EH (cell line): ENCODE measurements at regions not wholly inside any gene's neighbourhood (a gene's known extent, or its start where the extent isn't known, plus 50 kb on each side); places are given as distances from the start of the nearest gene placed in this dataset.
A peak's percentile ranks its signal among the peaks of the same experiment; 100 is the strongest.

Experiments used
- DNase-seq: peaks from one replicate; pipeline ENCODE4 v3.0.0-alpha.2; 2015; ENCODE audit warnings: low read depth

DNA sequence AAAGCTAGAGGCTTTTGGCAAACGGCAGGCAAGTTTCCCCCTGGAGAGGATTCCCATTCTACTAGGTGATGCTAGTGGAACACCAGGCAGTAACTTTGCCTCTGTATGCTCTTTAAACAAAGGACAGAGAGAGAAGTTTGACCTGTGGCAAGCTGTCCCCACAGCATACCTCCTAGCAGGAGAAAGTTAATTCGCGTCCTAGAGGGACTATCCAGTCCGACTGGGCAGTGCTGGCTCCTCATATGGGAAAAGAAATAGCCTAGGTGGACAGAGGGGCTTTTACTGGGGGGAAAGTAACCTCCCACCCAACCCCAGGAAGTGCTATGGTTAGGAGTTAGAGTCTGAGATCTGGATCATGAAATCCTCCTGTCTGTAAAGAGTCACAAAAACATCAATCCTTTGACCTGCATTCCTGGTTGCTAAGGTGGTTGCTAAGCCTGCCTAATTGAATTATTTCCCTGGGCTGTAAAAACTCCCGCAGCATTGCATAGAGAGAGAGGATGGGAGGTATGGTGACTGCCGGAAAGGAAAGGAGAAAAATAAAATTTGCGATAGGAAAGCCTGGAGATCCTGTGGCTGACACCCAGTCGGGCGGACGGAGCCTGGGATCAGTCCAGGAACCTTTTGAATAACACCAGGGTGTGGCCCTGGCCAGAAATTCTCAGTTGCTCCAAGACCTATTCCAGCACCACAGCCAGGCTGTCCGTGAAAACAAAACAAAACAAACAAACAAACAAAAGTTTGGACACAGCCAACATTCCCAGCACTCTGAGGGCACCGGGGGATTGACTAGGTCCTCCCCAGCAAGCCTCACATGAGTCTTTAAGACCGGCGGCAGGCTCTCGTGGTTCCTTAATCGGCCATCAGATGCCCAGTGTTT lies 67.7 kb upstream of the ATP11B start:
- peak; percentile 24 for DNase-seq

DNA sequence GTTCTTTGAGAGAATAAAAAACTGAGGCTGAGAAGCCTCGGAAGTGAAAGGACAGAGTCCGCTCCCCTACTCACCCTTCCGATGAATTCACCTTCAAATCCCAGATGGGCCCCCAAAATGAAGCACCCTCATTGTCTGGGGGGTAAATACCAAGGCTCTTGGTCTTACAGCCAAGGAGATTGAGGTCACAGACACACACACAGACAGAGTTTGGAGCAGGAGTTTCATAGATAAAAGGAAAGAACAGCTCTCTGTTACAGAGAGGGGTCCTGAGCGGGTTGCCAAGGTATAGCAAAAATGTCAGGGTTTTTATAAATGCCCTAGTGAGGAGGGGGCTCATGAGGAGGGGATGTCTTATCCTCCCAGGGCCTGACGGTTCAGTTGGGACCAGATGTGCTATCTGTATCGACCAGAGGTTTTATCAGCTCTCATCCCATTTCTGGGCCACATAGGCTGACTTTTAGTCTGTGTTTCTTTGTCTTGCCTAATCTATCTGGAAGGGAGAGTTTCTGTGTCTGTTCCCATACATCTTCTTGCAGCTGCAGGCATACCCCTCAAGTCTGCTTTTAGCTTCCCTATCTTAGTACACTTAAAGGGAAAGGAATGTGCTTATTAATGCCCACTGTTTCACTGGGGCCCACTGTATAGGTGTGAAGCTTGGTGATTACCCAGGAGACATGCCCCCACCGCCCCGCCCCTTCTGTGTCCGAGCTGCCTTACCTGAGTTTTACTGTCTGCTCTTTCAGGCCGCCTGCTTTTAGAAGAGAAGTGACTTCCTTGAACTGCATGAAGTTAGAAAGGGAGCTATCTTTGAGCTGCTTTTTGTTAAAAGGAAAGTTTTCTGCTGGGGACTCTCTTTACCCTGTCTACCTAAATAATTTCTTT lies 66.8 kb upstream of the ATP11B start:
- no peak for DNase-seq

DNA sequence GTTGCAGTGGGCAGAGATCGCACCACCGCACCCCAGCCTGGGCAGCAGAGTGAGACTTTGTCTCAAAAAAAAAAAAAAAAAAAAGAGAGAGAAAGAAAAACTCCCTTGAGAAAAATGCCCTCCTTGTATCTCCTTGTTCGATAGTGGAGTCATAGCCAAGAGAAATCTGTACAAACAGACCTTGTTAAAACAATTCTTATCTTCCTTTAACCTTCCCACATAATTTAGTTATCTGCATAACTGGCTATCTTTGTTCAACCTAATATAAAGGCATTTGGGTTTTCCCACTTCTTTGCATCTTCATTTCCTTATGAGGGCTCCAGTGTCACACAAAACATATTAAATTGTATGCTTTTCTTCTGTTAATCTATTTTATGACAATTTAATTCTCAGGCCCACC lies 65.1 kb upstream of the ATP11B start:
- no peak for DNase-seq

DNA sequence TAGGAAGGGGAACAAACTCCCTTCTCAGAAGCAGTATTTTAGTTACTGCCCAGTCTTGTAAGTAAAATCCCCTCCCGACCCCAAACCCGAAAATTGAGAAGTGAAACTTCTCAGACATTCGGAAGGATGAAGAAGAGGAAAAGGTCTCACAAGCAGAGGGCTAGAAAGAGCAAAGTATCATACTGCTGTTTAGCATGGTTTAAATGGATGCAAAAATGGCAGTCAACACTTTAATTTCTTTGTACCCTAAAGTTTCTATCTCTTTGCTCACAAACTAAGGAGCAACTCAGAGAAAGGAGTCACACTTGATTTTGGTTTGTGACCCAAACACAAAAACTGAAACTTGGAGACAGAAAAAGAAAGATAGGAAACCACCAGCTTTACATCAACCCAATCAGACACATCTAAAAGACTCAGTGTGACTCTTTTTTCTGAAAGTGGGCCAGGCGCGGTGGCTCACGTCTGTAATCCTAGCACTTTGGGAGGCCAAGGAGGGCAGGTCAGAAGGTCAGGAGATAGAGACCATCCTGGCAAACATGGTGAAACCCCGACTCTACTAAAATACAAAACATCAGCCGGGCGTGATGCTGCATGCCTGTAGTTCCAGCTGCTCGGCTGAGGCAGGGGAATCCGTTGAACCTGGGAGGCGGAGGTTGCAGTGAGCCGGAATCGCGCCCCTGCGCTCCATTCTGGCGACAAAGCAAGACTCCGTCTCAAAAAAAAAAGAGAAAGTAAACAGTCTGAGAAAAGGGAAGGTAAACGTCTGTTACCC lies 63.2 kb upstream of the ATP11B start:
- no peak for DNase-seq

DNA sequence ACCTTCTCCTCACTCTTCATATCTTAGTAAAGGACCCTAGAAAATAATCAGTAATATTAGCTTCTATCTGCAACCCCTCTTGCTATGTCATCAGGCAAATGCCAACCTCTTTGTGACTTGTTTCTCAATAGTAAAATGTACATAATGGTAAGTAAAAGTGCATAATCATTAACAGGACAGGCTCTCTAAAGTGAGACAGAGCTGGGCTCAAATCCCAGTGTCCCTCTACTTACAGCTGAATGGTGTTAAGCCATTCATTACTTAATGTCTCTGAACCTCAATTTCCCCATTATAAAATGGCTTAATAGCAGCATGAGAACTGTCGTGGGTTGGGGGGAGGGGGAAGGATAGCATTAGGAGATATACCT lies 62.6 kb upstream of the ATP11B start:
- DNase-seq: no peak

DNA sequence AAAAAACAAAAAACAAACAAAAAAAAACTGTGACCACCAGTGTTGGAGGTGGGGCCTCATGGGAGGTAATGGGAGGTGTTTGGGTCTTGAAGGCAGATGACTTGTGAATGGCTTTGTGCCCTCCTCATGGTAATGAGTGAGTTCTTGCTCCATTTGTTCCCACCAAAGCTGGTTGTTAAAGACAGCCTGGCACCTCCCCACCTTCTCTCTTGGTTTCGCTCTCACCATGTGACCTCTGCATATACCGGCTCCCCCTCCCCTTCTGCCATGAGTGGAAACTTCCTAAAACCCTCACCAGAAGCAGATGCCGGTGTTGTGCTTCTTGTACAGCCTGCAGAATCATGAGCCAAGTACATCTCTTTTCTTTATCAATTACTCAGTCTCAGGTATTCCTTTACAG lies 61.5 kb upstream of the ATP11B start:
- DNase-seq: no peak

DNA sequence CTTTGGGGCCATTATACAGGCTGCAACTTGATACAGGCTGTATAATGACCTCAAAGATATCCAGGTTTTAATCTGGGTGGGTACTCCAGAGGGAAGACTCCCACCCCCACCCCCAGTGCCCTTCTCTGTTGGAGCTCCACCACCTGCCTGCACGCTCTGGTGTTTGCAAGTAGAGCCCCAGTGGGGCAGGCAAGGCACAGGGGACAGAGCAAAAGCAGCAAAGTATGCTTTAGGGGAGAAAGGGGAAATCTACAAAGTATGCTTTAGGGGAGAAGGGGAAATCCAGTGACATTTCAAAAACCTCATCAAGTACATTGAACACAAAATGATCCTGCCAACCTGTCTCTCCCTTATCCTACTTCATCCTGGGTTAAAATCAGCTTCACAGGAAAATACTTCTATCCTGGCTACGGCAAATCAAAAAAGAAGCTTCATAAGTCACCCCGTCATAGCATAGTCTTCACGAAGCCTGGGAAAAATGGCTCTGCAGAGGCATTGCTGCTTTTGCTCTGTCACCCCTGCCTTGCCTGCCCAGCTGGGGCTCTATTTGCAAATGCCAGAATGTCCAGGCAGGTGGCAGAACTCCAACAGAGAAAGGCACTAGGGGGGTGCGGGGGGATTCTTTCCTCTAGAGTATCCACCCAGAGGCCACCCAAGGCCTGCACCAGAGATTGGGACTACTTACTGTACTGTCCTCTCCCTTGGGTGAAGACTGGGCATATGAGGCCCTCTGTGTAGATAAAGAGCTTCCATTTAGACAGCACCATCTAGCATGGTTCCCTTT lies 60.9 kb upstream of the ATP11B start:
- DNase-seq: no peak

DNA sequence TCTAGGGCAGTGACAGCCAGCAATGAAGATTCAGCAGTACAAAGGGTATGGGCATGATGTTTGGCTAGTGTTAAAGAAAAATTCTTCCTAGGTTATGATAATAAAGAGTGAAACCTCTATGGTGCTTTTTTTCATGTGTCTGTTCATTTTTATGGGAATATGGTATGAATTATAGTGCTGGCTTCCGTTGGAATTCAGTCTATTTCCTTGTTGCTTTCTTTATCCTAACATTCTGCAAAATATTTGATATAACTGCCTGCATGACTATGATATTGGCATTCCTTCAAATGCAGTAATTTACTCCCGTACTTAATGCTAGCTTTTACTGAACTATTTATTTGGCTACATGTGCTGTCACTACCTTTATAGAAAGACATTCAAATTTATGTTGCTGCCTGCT lies 57.6 kb upstream of the ATP11B start:
- DNase-seq: peak; percentile 67

DNA sequence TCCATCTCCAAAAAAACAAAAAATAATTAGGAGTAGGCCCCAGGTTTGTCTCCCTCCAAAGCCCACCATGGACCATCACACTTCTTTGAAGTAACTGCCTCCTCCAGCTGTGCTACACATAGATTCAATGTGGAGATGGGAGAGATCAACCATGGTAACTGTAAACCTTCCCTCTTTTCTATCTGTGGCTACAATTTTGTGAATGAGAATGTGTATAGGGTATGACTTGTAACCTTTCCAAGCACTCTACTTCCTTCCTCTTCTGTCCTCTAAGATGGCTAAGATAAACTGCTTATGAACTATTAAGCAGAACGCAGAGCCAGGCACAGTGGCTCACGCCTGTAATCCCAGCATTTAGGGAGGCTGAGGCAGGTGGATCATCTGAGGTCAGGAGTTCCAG lies 55.5 kb upstream of the ATP11B start:
- no peak for DNase-seq

DNA sequence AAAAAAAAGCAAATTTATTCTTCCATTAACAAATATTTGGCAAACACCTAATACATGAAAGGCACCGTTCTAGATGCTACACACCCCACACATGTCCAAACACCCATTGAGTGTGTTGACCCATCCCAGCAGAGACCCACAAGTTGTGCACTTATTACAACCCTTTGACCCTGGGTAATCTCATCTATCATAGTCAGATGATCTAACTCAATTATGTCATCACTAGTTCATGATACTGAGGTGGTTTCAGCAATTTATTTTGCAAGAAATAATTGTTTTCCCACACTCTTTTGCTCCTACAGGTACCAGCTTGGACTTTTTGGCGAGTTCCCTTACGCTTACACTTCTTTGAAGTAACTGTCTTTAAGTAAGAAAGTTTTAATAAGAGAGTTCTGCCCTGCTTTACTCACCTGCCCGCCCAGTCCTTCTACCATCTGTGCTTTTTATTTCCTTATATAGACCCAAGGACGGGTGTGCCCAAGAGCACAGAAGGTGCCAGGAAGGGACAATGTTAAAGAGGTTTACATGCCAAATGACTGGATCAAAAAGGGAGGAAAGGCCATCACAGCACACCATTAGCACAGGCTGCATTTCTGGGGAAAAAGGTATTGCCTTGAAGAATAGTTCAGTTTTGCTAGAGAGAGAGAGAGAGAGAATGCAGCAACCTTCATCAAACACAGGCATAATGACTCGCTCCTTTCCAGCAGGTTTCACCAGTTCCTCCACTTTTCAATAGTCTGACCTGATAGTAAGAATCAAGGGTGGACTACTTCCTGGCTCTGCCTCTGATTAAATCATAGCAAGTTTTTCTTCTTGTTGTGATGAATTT lies 54.5 kb upstream of the ATP11B start:
- DNase-seq: no peak

DNA sequence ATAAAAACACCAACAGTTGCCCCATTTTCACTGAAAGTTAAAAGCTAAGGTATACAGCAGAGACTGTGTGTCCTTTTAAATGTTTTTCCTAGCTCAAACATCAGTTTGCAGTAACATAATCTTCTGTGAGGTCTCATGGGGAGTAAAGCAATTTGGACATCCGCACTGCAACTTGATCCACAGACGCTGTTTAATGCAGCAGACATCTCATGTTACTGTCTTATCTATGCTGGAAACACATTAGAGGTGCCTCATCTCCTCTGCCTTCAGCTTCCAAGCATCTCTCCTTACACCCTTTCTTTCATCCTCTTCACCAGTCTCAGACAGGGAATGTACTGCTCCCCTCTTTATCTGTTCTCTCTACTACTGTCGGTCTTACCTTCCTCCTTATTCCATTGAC lies 53.7 kb upstream of the ATP11B start:
- peak; percentile 29 for DNase-seq

DNA sequence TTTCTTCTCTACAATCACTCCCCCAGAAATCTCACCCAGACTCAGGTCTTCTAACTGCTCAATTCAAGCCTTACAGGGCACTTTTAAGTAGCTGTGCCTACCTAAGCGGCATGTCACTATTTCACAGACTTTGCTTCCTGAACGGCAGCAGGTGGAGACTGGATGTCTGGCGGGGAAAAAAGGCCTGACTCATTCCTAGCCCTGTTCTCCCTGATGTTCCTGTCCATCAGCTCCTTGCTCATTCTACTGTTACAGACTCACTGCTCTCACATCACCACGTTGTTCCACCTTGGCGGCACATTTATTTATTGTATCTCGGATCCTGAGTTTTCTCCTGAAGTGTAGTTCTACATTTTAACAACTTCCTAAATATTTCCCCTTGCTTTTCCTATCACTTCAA lies 52.6 kb upstream of the ATP11B start:
- DNase-seq: no peak

DNA sequence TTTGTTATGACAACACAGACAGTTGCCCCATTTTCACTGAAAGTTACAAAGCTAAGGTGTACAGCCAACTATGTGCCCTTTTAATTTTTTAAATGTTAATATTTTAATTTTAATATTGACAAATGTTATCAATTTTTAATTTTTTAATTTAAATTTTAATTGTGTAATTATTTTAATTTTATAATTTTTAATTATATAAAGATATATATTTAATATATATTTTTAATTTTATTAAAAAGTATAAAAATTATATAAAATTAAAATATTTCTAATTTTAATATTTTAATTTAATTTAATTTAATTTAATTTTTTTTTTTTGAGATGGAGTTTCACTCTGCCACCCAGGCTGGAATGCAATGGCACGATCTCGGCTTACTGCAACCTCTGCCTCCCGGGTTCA lies 52.1 kb upstream of the ATP11B start:
- no peak for DNase-seq
